ENCODE measurements at regions not wholly inside any gene's neighbourhood (a gene's known extent, or its start where the extent isn't known, plus 50 kb on each side); places are given as distances from the start of the nearest gene placed in this dataset.

GRCh38 chr9:90037146-90037797 is 432.5 kb downstream of the GADD45G start:
- no peak for DNase-seq

- DNase-seq: no peak
Measured at GRCh38 chr9:90038763-90039162, 434.0 kb downstream of the GADD45G start.

- no peak for DNase-seq
Measured at GRCh38 chr9:90044263-90044662, 439.5 kb downstream of the GADD45G start.

- no peak for DNase-seq
Measured at GRCh38 chr9:90044710-90045151, 439.9 kb downstream of the GADD45G start.

GRCh38 chr9:90046317-90046861 is 441.6 kb downstream of the GADD45G start:
- no peak for DNase-seq

- DNase-seq: no peak
Measured at GRCh38 chr9:90047828-90048227, 443.0 kb downstream of the GADD45G start.

GRCh38 chr9:90052366-90052765 is 447.6 kb downstream of the GADD45G start:
- no peak for DNase-seq

GRCh38 chr9:90053027-90053426 is 448.2 kb downstream of the GADD45G start:
- no peak for DNase-seq

GRCh38 chr9:90054810-90055209 is 450.0 kb downstream of the GADD45G start:
- DNase-seq: no peak

- DNase-seq: no peak
Measured at GRCh38 chr9:90055226-90055625, 450.4 kb downstream of the GADD45G start.

GRCh38 chr9:90057361-90057760 is 452.5 kb downstream of the GADD45G start:
- no peak for DNase-seq

- no peak for DNase-seq
Measured at GRCh38 chr9:90058182-90058763, 453.5 kb downstream of the GADD45G start.

GRCh38 chr9:90059436-90059835 is 454.6 kb downstream of the GADD45G start:
- no peak for DNase-seq

- no peak for DNase-seq
Measured at GRCh38 chr9:90060256-90060655, 455.4 kb downstream of the GADD45G start.

GRCh38 chr9:90061187-90061586 is 456.4 kb downstream of the GADD45G start:
- DNase-seq: no peak

- DNase-seq: no peak
Measured at GRCh38 chr9:90062982-90063381, 458.2 kb downstream of the GADD45G start.

- no peak for DNase-seq
Measured at GRCh38 chr9:90064248-90064647, 459.4 kb downstream of the GADD45G start.

- DNase-seq: no peak
Measured at GRCh38 chr9:90064971-90065370, 460.2 kb downstream of the GADD45G start.

GRCh38 chr9:90065851-90066250 is 461.0 kb downstream of the GADD45G start:
- DNase-seq: no peak

GRCh38 chr9:90069085-90069484 is 464.3 kb downstream of the GADD45G start:
- DNase-seq: no peak

GRCh38 chr9:90070056-90070455 is 465.2 kb downstream of the GADD45G start:
- no peak for DNase-seq

GRCh38 chr9:90070469-90070868 is 465.7 kb downstream of the GADD45G start:
- no peak for DNase-seq

- no peak for DNase-seq
Measured at GRCh38 chr9:90070931-90071660, 466.3 kb downstream of the GADD45G start.
